MCF 10A (cell line): ENCODE measurements at regions not wholly inside any gene's neighbourhood (a gene's known extent, or its start where the extent isn't known, plus 50 kb on each side); places are given as distances from the start of the nearest gene placed in this dataset.

ENCODE experiments used
- BruUV-seq: library from RNA; stranded (reverse); fragments of 400-500 nt; replicated peaks from 2 replicates; lab custom pipeline; 2021; lab: Mats Ljungman, UMichigan
- CTCF ChIA-PET: fragments of 300-600 bp; sonication (Branson Sonifier 250); formaldehyde crosslinking; extraction: SDS; loops from one replicate; lab custom pipeline; 2021; ENCODE audit warnings: antibody characterized with exemption, inconsistent platforms; lab: Yijun Ruan, JAX
- POLR2A ChIA-PET: fragments of 300-600, 350-650 bp; sonication (Branson Sonifier 250); formaldehyde crosslinking; extraction: SDS; loops from one replicate; lab custom pipeline; 2020; ENCODE audit warnings: antibody characterized with exemption, inconsistent platforms; lab: Yijun Ruan, JAX
- DNase-seq: peaks from one replicate; pipeline ENCODE4 v3.0.0-alpha.2; 2018; ENCODE audit not compliant: unreplicated experiment
- H3K27ac Mint-ChIP-seq: one replicate; pipeline ENCODE4 v1.8.0; 2022; ENCODE audit warnings: mild to moderate bottlenecking, low read depth, mixed read lengths; ENCODE audit not compliant: unreplicated experiment
- H3K27me3 Mint-ChIP-seq: one replicate; pipeline ENCODE4 v1.8.0; 2022; ENCODE audit warnings: mixed read lengths; ENCODE audit not compliant: insufficient read depth, unreplicated experiment
- H3K36me3 Mint-ChIP-seq: one replicate; pipeline ENCODE4 v1.8.0; 2022; ENCODE audit warnings: mild to moderate bottlenecking, moderate library complexity, mixed read lengths; ENCODE audit not compliant: insufficient read depth, unreplicated experiment
- H3K4me1 Mint-ChIP-seq: one replicate; pipeline ENCODE4 v1.8.0; 2022; ENCODE audit warnings: mixed read lengths; ENCODE audit not compliant: insufficient read depth, unreplicated experiment
- H3K4me3 Mint-ChIP-seq: one replicate; pipeline ENCODE4 v1.8.0; 2022; ENCODE audit warnings: mild to moderate bottlenecking, moderate library complexity, mixed read lengths; ENCODE audit not compliant: unreplicated experiment
- H3K9me3 Mint-ChIP-seq: one replicate; pipeline ENCODE4 v1.8.0; 2022; ENCODE audit warnings: mixed read lengths; ENCODE audit not compliant: unreplicated experiment
- CTCF ChIP-seq: fragments of 200-600 bp; IDR thresholded peaks from one replicate; pipeline ENCODE4 v1.8.0; 2022; ENCODE audit warnings: antibody characterized with exemption, mild to moderate bottlenecking; ENCODE audit not compliant: unreplicated experiment
- intact Hi-C: fragments of 100-400 bp; cut with micrococcal nuclease; formaldehyde crosslinking; loops from 2 replicates; pipeline ENCODE4 v1.14.1; 2022

DNA sequence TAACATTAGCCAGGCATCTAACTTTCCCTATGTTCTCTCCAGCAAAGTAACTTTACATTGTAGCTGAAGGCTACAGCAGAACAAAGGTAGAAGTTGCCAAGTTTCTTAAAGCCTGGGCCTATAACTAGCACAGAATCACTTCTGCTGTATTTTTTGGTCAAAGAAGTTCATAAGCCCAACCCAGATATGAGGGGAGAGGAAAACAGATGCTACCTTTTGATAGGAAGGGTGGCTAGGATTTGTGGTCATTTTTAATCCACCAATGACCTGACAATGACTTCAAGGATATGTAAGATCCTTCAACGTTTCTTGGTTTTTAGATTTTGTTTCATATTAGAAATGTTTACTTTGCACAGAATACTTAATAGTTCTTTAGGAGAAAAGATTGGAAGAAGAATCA lies 64.2 kb upstream of the RANBP3L start:
- POLR2A ChIA-PET, result interaction anchor here (0.8 kb wide), 1 partner anchor 8 kb away, joined by 4 read pairs; no protein-coding TSS in a partner anchor
- TF ChIP-seq CTCF, result no peak
- CTCF ChIA-PET, result interaction anchor here (1.0 kb wide), 1 partner anchor 165 kb away, joined by 3 read pairs; no protein-coding TSS in a partner anchor
- Mint-ChIP-seq H3K4me1 (peaks cover 37% of the 10 kb centered on the region), H3K36me3 (peaks cover 5% of the 10 kb centered on the region), H3K27me3 (no peaks in the 10 kb centered on the region), H3K4me3 (no peak overlapping the region), H3K9me3 (no peaks in the 10 kb centered on the region), H3K27ac (no peak overlapping the region)
- no TSS peak for BruUV-seq
- no peak for DNase-seq
- intact Hi-C loops, result no loop called here

GRCh38 chr5:36366883-36367282 lies 65.2 kb upstream of the RANBP3L start:
- no TSS peak for BruUV-seq

DNA sequence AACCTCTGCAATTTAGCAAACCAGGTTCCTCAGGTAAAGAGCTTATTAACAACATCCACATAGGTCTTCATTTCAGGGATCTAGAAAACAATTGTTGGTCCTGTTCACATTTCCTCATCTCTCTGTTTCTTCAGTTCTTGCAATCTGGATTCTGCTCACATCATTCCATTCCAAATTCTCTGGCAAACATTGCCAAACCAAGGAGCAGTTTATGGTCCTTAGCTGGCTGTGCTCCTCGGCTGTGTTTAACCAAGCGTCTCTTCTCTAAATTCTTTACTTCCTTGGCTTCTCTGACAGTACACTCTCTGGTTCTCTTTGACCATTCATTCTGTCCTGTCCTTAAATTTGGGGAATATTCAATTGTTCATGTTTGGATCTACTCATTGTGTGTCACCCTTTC lies 65.8 kb upstream of the RANBP3L start:
- intact Hi-C loops, result no loop called here
- Mint-ChIP-seq H3K36me3 (no peaks in the 10 kb centered on the region), H3K4me1 (peaks cover 37% of the 10 kb centered on the region), H3K9me3 (no peaks in the 10 kb centered on the region), H3K27ac (peak overlapping the region; percentile 72), H3K4me3 (no peak overlapping the region), H3K27me3 (no peaks in the 10 kb centered on the region)
- DNase-seq, result no peak
- no TSS peak for BruUV-seq
- ChIA-PET POLR2A (interaction anchor here (1.1 to 1.6 kb wide), 2 partner anchors 11 to 51 kb away, joined by 4 to 9 read pairs; no protein-coding TSS in a partner anchor), CTCF (interaction anchor here (0.6 to 2.1 kb wide), 7 partner anchors 33 to 289 kb away, joined by 3 to 11 read pairs (median 4); no protein-coding TSS in a partner anchor)
- no peak for TF ChIP-seq CTCF

More at GRCh38 chr5:36366883-36367282, 65.2 kb upstream of the RANBP3L start:
- peaks cover 37% of the 10 kb centered on the region for H3K4me1 Mint-ChIP-seq
- ChIA-PET POLR2A (interaction anchor here (1.1 to 1.6 kb wide), 2 partner anchors 12 to 51 kb away, joined by 4 to 9 read pairs; no protein-coding TSS in a partner anchor), CTCF (interaction anchor here (0.6 to 2.1 kb wide), 9 partner anchors 32 to 288 kb away, joined by 3 to 11 read pairs (median 4); no protein-coding TSS in a partner anchor)
- no peak overlapping the region for H3K27ac Mint-ChIP-seq
- TF ChIP-seq CTCF, result no peak
- H3K4me3 Mint-ChIP-seq, result no peak overlapping the region
- peaks cover 2% of the 10 kb centered on the region for H3K36me3 Mint-ChIP-seq
- no peaks in the 10 kb centered on the region for H3K9me3 Mint-ChIP-seq
- no peaks in the 10 kb centered on the region for H3K27me3 Mint-ChIP-seq
- intact Hi-C loops, result no loop called here
- peak; percentile 42 for DNase-seq

GRCh38 chr5:36369219-36369690 lies 67.6 kb upstream of the RANBP3L start:
- DNase-seq, result peak; percentile 94
- ChIA-PET CTCF (interaction anchor here (0.5 to 1.1 kb wide), 4 partner anchors 12 to 63 kb away, joined by 3 to 6 read pairs (median 4); no protein-coding TSS in a partner anchor), POLR2A (interaction anchor here (0.6 kb wide), 1 partner anchor 322 kb away, joined by 3 read pairs; no protein-coding TSS in a partner anchor)
- Mint-ChIP-seq H3K4me1 (peaks cover 48% of the 10 kb centered on the region), H3K4me3 (no peak overlapping the region), H3K36me3 (no peaks in the 10 kb centered on the region), H3K27ac (no peak overlapping the region), H3K9me3 (no peaks in the 10 kb centered on the region), H3K27me3 (no peaks in the 10 kb centered on the region)
- BruUV-seq, result no TSS peak
- intact Hi-C loops, result no loop called here
- TF ChIP-seq CTCF, result no peak
